GM12865 (cell line): ENCODE measurements at regions not wholly inside any gene's neighbourhood (a gene's known extent, or its start where the extent isn't known, plus 50 kb on each side); places are given as distances from the start of the nearest gene placed in this dataset.

ENCODE experiments used
- DNase-seq: peaks from one replicate; pipeline ENCODE4 v3.0.0; 2010; ENCODE audit warnings: low read depth
- H3K4me3 ChIP-seq: 2 replicates; pipeline ENCODE4 v1.5.1; 2011; ENCODE audit warnings: mild to moderate bottlenecking, low read depth, low read length, control low read depth
- TF ChIP-seq, protein P1 (sequence below): IDR thresholded peaks from 2 replicates; pipeline ENCODE4 v1.5.1; 2011; ENCODE audit warnings: low read length, control low read depth, low read depth, inconsistent platforms; ENCODE audit not compliant: insufficient read depth; ENCODE audit errors: missing control alignments

DNA sequence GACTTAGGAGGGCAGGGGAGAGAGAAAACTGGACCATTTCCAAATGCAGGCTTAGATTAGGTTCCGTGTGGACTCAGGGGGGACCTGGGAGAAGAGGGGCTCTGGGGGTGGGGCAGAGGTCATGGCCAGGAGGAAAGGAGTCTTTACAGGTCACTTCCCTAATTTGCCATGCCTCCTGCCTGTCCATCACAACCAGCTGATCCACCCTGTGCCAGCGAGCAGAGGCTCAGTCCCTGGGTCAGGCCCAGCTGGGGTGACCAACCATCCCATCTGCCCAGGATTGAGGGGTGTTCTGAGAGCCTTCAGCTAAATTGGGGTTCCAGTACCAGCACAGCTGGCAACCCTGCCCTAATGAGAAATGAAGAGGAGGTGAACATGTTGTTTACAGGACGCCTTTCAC lies 84.6 kb upstream of the CACUL1 start:
- TF ChIP-seq, protein P1, sequence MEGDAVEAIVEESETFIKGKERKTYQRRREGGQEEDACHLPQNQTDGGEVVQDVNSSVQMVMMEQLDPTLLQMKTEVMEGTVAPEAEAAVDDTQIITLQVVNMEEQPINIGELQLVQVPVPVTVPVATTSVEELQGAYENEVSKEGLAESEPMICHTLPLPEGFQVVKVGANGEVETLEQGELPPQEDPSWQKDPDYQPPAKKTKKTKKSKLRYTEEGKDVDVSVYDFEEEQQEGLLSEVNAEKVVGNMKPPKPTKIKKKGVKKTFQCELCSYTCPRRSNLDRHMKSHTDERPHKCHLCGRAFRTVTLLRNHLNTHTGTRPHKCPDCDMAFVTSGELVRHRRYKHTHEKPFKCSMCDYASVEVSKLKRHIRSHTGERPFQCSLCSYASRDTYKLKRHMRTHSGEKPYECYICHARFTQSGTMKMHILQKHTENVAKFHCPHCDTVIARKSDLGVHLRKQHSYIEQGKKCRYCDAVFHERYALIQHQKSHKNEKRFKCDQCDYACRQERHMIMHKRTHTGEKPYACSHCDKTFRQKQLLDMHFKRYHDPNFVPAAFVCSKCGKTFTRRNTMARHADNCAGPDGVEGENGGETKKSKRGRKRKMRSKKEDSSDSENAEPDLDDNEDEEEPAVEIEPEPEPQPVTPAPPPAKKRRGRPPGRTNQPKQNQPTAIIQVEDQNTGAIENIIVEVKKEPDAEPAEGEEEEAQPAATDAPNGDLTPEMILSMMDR: no peak
- no peak overlapping the region for H3K4me3 ChIP-seq
- no peak for DNase-seq

DNA sequence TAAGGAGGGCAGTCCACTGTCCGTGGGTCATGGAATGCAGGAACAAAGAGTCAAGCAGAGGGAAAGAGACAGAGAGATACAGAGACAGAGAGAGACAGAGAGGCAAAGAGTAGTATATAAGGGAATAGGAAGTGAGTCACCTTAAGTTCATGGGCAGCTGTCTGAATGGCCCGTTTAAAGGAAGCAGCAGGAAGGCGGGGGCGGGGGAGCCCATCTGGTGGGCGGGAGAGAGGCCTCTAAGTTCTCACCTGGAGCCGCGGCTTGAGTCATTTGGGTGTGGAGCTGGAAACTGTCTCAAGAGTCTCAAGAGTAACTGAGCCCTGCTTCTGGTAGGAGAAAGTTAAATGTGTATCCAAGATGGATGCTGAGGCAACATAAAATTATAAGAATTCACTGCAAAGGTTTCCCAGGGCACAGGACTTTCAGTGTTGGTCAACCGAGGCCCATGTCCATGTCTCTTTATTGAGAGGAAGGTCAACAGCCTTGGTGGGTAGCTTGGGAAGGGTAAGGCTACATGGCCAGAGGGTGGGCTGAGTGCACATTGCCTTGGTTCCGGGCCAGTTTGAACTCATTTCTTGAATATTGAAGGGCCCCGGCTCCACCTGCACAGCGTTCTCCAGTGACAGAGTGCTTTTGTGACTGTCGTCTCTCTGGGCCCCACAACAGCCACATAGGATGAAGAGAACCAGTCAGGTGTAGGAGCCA lies 85.5 kb upstream of the CACUL1 start:
- TF ChIP-seq, protein P1: no peak
- no peak overlapping the region for H3K4me3 ChIP-seq
- DNase-seq: peak; percentile 21

DNA sequence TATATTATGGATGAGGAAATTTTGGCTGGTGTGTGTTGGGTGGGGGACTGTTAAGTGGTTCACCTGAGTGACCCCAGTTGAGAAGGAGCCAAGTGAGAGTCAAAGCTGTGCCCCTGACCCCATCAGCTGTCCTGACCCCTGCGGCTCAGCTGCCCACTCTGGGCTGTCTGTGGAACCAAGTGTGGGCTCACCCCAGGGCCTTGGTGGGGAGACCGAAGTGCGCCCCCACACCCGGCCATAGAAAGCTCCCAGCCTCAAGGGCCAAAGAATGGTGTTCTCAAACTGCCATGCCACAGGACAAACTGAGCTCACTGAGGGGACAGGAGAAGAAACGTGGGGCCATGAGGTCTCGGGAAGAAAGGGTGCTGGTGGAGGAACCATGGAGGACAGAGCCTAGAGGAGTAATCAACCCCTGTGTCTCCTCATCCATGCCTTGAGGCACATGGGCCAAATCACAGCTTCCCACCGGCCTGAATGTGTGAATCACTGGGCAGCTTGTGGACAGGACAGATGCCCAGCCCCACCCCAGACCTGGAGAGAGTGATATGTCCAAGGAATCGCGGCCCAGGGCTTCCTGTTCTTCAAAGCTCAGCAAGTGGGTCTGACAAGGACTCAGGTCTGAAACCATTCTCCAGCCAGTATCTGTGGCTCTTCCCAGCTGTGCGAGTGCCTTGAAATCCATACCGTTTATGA lies 86.2 kb upstream of the CACUL1 start:
- TF ChIP-seq, protein P1: no peak

DNA sequence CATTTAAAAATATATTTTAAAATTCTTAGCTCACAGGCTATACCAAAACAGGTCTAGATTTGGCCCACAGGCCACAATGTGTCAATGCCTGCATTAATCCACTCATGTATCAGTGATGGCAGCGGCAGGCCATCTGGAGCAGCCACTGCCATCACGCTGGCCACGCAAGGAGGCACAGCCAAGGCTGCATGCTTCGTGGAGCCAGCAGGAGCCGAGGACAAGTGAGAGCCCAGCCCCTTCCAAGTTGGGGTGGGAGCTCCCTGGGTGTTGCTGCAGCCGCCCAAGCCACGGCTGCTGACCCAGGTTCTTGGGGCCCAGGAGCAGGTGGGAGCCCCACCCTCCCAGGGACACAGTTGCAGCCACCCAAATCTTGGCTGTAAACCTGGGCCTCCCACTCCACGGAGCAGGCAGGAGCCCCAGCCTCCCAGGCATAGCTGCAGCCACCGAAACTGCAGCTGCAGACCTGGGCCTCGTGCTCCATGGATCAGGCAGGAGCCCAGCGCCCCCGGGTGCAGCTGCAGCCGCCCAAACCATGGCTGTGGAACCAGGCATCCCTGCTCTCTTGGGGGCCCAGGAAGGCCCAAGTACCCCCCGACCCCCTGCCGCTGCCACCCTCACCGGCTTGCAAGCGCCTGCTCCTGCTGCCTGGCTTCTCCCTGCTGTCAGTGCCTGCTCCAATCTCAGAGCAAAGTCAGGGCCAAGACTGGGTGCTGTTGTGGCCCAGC lies 87.3 kb upstream of the CACUL1 start:
- TF ChIP-seq, protein P1: no peak
- no peak overlapping the region for H3K4me3 ChIP-seq
- no peak for DNase-seq

More for the DNA sequence above, 86.2 kb upstream of the CACUL1 start:
- H3K4me3 ChIP-seq: no peak overlapping the region
- DNase-seq: no peak

DNA sequence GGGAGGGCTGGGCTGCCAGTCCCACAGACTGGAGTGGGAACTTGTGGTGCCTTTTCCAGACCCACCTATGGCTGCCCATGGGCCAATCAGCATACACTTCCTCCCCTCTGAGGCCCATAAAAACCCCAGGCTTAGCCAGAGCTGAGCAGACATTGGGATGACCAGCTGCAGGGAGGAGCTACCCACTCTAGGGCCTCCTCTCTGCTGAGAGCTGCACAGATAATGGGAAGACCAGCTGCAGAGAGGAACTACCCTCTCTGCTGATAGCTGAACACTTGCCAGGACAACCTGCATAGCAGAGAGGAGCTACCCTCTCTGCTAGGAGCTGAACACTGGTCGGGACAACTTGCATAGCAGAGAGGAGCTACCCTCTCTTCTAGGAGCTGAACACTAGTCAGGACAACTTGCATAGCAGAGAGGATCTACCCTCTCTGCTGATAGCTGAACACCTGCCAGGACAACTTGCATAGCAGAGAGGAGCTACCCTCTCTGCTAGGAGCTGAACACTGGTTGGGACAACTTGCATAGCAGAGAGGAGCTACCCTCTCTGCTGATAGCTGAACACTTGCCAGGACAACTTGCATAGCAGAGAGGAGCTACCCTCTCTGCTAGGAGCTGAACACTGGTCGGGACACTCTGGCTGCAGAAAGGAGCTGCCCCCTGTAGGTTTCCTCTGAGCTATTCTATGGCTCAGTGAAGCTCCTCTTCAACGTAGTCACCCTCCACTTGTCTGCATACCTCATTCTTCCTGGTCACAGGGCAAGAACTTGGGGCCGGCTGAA lies 88.3 kb upstream of the CACUL1 start:
- no peak for DNase-seq
- H3K4me3 ChIP-seq: no peak overlapping the region
- TF ChIP-seq, protein P1: no peak

DNA sequence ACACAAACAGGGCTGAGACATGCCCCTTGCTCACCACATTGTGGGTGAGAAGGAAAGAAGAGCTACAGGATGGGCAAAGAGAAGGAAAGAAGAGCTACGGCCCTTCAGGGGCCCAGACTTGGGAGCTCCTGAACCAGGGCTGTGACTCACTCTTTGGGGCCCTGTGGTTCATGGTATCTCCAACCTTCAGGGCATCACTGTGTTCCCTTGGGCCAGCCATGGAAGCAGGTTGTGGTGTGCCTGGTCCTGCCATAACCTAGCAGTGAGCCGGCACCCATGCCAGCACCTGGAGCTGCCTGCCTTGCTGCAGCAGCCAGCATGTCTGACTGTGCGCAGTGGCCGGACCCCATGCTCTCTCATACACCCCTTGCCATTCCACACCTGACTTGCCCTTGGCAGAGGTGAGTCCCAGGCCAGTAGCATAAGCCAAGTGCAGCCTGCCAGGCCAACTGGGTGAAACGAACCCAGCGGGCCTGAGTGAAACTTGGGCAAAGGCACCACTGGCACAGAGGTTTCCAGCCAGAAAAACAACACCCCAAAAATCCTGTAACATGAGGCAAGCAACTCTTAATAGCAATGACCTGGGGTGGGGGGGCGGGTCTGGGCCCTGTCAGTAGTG lies 89.0 kb upstream of the CACUL1 start:
- TF ChIP-seq, protein P1: no peak
- no peak overlapping the region for H3K4me3 ChIP-seq
- no peak for DNase-seq
